HCT116 (cell line): ENCODE measurements at regions not wholly inside any gene's neighbourhood (a gene's known extent, or its start where the extent isn't known, plus 50 kb on each side); places are given as distances from the start of the nearest gene placed in this dataset.

Source experiments
- CEBPB ChIP-seq: IDR thresholded peaks from 2 replicates; pipeline ENCODE4 v1.6.1; 2012; ENCODE audit warnings: low read depth
- POLR2A ChIP-seq: IDR thresholded peaks from 2 replicates; pipeline ENCODE4 v1.7.0; 2011; ENCODE audit warnings: borderline replicate concordance; ENCODE audit not compliant: insufficient read depth, insufficient read length; ENCODE audit errors: extremely low read depth
- YY1 ChIP-seq: IDR thresholded peaks from 2 replicates; pipeline ENCODE4 v1.6.1; 2011; ENCODE audit warnings: low read length, low read depth, moderate library complexity, mild to moderate bottlenecking; ENCODE audit not compliant: insufficient replicate concordance; ENCODE audit errors: extremely low read depth
- ZBTB33 ChIP-seq: IDR thresholded peaks from 2 replicates; pipeline ENCODE4 v1.6.1; 2011; ENCODE audit warnings: mild to moderate bottlenecking, low read length, moderate library complexity; ENCODE audit not compliant: insufficient replicate concordance; ENCODE audit errors: extremely low read depth
- TF ChIP-seq, protein P1 (sequence below), 3 experiments: fragments of 200-600 bp in 1 of 3; sonication (generic) in 1 of 3; IDR thresholded peaks in 2 of 3; conservative IDR thresholded peaks in 1 of 3; 2 replicates each; pipeline ENCODE4 v1.5.1; 2012 to 2017; ENCODE audit warnings: low read depth in 2 of 3, low read length in 2 of 3, antibody characterized with exemption in 1 of 3, borderline replicate concordance in 1 of 3, control low read depth in 1 of 3, mild to moderate bottlenecking in 1 of 3, mixed read lengths in 1 of 3, mixed run types in 1 of 3, moderate library complexity in 1 of 3; ENCODE audit not compliant: insufficient read depth in 1 of 3
- TF ChIP-seq, protein P2 (sequence below): IDR thresholded peaks from 2 replicates; pipeline ENCODE4 v1.6.1; 2012
- TF ChIP-seq, protein P3 (sequence below): IDR thresholded peaks from 2 replicates; pipeline ENCODE4 v1.6.1; 2012; ENCODE audit warnings: low read depth

GRCh38 chr2:225766431-225766830 lies 366.9 kb downstream of the NYAP2 start:
- TF ChIP-seq, protein P1, sequence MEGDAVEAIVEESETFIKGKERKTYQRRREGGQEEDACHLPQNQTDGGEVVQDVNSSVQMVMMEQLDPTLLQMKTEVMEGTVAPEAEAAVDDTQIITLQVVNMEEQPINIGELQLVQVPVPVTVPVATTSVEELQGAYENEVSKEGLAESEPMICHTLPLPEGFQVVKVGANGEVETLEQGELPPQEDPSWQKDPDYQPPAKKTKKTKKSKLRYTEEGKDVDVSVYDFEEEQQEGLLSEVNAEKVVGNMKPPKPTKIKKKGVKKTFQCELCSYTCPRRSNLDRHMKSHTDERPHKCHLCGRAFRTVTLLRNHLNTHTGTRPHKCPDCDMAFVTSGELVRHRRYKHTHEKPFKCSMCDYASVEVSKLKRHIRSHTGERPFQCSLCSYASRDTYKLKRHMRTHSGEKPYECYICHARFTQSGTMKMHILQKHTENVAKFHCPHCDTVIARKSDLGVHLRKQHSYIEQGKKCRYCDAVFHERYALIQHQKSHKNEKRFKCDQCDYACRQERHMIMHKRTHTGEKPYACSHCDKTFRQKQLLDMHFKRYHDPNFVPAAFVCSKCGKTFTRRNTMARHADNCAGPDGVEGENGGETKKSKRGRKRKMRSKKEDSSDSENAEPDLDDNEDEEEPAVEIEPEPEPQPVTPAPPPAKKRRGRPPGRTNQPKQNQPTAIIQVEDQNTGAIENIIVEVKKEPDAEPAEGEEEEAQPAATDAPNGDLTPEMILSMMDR (IDR thresholded peaks at IDR 0.05 in 2 of 3, conservative IDR thresholded peaks at IDR 0.05 in 1 of 3; ENCODE audit: borderline replicate concordance in 1 of 3, insufficient read depth in 1 of 3, low read depth in 2 of 3, low read length in 2 of 3), result no peak
- TF ChIP-seq, protein P2, sequence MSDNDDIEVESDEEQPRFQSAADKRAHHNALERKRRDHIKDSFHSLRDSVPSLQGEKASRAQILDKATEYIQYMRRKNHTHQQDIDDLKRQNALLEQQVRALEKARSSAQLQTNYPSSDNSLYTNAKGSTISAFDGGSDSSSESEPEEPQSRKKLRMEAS, result no peak
- TF ChIP-seq YY1 (no peak), ZBTB33 (no peak), POLR2A (no peak), CEBPB (no peak)
- TF ChIP-seq, protein P3, sequence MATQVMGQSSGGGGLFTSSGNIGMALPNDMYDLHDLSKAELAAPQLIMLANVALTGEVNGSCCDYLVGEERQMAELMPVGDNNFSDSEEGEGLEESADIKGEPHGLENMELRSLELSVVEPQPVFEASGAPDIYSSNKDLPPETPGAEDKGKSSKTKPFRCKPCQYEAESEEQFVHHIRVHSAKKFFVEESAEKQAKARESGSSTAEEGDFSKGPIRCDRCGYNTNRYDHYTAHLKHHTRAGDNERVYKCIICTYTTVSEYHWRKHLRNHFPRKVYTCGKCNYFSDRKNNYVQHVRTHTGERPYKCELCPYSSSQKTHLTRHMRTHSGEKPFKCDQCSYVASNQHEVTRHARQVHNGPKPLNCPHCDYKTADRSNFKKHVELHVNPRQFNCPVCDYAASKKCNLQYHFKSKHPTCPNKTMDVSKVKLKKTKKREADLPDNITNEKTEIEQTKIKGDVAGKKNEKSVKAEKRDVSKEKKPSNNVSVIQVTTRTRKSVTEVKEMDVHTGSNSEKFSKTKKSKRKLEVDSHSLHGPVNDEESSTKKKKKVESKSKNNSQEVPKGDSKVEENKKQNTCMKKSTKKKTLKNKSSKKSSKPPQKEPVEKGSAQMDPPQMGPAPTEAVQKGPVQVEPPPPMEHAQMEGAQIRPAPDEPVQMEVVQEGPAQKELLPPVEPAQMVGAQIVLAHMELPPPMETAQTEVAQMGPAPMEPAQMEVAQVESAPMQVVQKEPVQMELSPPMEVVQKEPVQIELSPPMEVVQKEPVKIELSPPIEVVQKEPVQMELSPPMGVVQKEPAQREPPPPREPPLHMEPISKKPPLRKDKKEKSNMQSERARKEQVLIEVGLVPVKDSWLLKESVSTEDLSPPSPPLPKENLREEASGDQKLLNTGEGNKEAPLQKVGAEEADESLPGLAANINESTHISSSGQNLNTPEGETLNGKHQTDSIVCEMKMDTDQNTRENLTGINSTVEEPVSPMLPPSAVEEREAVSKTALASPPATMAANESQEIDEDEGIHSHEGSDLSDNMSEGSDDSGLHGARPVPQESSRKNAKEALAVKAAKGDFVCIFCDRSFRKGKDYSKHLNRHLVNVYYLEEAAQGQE, result no peak
